GM06990 (cell line): ENCODE measurements at regions not wholly inside any gene's neighbourhood (a gene's known extent, or its start where the extent isn't known, plus 50 kb on each side); places are given as distances from the start of the nearest gene placed in this dataset.

Experiments
- DNase-seq: peaks from one replicate; pipeline ENCODE4 v3.0.0-alpha.2; 2011; ENCODE audit not compliant: insufficient read length; ENCODE audit errors: extremely low read depth
- H3K27me3 ChIP-seq: replicated peaks from 2 replicates; pipeline ENCODE4 v1.6.0; 2011; ENCODE audit warnings: low read length; ENCODE audit not compliant: control insufficient read depth, insufficient read depth
- H3K36me3 ChIP-seq: 2 replicates; pipeline ENCODE4 v1.5.1; 2011; ENCODE audit warnings: low read length; ENCODE audit not compliant: control insufficient read depth, insufficient read depth
- H3K4me3 ChIP-seq: replicated peaks from 2 replicates; pipeline ENCODE4 v1.5.1; 2011; ENCODE audit warnings: low read depth, mild to moderate bottlenecking, control low read depth, low read length
- CTCF ChIP-seq: IDR thresholded peaks from 2 replicates; pipeline ENCODE4 v1.5.1; 2011; ENCODE audit warnings: low read length, control low read depth, mild to moderate bottlenecking, inconsistent platforms; ENCODE audit not compliant: insufficient read depth, poor library complexity, severe bottlenecking

- H3K4me3 ChIP-seq = no peak overlapping the region
- no peaks in the 10 kb centered on the region; the same call in 1 of the 2 replicates for H3K27me3 ChIP-seq
- no peak for DNase-seq
- H3K36me3 ChIP-seq = no peaks in the 10 kb centered on the region
- no peak for TF ChIP-seq CTCF
These were observed 488.6 kb downstream of the HAPSTR1 start for GRCh38 chr16:9580025-9580424.

DNA sequence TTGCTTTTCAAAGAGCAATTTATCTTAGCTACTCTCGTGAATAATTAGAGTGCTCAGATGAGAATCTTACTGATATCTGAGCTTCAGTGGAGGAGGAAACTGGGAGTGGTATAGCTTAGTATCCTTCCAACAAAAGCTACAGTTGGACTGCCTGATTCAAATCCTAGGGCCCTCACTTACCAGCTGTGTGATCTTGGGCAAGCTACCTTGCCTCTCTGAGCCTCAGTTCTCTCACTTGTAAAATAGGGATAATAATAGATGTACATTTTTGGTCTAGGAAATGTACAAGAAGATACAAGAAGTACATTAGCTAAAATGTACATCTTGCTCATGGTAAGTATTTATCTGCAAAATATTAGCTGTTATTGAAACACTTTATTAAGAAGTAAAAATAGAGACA lies 502.0 kb downstream of the HAPSTR1 start:
- H3K4me3 ChIP-seq = no peak overlapping the region
- no peak for DNase-seq
- H3K27me3 ChIP-seq = no peaks in the 10 kb centered on the region
- H3K36me3 ChIP-seq = no peaks in the 10 kb centered on the region
- TF ChIP-seq CTCF = no peak

- no peak overlapping the region for H3K4me3 ChIP-seq
- no peak for DNase-seq
- no peaks in the 10 kb centered on the region for H3K27me3 ChIP-seq
- no peaks in the 10 kb centered on the region for H3K36me3 ChIP-seq
- TF ChIP-seq CTCF = no peak
These were observed 502.6 kb downstream of the HAPSTR1 start for GRCh38 chr16:9594047-9594446.

DNA sequence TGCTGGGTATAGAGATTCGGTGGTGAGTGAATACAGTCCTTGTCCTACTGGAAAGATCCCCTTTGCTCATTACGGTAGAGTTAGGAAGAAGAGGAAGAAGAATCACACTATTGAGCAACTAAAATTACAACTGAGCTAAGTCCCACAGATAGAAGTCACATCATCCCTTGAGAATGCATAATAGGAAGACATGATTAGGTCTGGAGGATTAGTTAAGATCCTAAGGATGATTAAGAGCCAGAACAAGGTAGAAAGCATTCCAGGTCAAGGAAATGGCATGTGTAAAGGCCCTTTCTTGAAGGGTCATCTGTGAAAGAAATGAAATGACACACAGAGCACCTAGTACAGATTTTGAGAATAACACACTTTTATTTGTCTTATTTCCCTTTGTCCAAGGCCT lies 503.5 kb downstream of the HAPSTR1 start:
- Histone ChIP-seq H3K36me3 (no peaks in the 10 kb centered on the region), H3K4me3 (no peak overlapping the region), H3K27me3 (no peaks in the 10 kb centered on the region)
- DNase-seq = no peak
- no peak for TF ChIP-seq CTCF

DNA sequence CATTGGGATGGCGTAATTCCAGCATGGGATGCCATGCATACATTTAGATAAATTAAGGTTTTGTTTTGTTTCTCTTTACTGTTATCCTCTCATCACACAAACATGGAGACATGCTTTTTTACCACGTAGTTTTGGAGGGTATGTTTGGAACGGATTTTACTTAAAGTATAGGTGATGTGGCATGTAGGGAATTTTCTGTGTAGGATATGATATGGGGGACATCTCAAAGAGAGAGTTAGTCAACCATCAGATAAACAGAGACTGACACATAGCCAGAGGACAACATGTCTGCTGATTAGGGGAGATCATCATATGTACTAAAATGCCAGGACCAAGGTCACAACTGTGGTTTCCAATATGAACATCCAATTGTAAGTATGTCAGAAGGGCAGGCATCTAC lies 503.9 kb downstream of the HAPSTR1 start:
- DNase-seq = no peak
- Histone ChIP-seq H3K4me3 (no peak overlapping the region), H3K36me3 (no peaks in the 10 kb centered on the region), H3K27me3 (no peaks in the 10 kb centered on the region)
- TF ChIP-seq CTCF = no peak

GRCh38 chr16:9596788-9597187 lies 505.3 kb downstream of the HAPSTR1 start:
- no peak for TF ChIP-seq CTCF
- no peaks in the 10 kb centered on the region for H3K27me3 ChIP-seq
- H3K4me3 ChIP-seq = no peak overlapping the region
- H3K36me3 ChIP-seq = no peaks in the 10 kb centered on the region
- DNase-seq = no peak
